ENCODE measurements at regions not wholly inside any gene's neighbourhood (a gene's known extent, or its start where the extent isn't known, plus 50 kb on each side); places are given as distances from the start of the nearest gene placed in this dataset.
A peak's percentile ranks its signal among the peaks of the same experiment; 100 is the strongest.

DNA sequence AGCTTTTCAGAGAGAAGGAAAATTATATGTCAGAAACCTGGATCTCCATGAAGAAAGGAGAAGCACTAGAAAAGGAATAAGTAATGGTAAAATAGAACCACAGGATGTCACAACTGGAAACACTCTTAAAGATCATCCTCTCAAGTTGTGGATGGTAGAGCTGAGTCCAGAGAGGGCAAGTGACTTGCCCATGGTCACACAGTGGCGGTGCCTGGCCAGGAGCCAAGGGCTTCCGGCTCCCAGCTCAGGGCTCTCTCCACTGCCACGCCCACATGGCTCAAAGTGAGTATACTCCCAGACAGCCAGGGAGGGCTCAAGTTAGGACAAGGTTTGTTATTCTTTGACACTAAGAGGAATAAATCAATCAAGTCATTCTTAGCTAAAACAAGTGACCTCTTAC is 159.8 kb downstream of the COPRS start:
- no peak for TF ChIP-seq POLR2A (IDR thresholded peaks at IDR 0.05)
- no peak for TF ChIP-seq EP300 (IDR thresholded peaks at IDR 0.05; ENCODE audit: low read depth)
- TF ChIP-seq, protein P1, sequence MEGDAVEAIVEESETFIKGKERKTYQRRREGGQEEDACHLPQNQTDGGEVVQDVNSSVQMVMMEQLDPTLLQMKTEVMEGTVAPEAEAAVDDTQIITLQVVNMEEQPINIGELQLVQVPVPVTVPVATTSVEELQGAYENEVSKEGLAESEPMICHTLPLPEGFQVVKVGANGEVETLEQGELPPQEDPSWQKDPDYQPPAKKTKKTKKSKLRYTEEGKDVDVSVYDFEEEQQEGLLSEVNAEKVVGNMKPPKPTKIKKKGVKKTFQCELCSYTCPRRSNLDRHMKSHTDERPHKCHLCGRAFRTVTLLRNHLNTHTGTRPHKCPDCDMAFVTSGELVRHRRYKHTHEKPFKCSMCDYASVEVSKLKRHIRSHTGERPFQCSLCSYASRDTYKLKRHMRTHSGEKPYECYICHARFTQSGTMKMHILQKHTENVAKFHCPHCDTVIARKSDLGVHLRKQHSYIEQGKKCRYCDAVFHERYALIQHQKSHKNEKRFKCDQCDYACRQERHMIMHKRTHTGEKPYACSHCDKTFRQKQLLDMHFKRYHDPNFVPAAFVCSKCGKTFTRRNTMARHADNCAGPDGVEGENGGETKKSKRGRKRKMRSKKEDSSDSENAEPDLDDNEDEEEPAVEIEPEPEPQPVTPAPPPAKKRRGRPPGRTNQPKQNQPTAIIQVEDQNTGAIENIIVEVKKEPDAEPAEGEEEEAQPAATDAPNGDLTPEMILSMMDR (IDR thresholded peaks at IDR 0.05) = no peak
- no peak for TF ChIP-seq POLR2AphosphoS5 (IDR thresholded peaks at IDR 0.05)
- Histone ChIP-seq H3K4me3 (no peak overlapping the region), H3K9me3 (no peaks in the 10 kb centered on the region), H3K27me3 (no peaks in the 10 kb centered on the region), H3K27ac (no peak overlapping the region), H3K36me3 (no peaks in the 10 kb centered on the region), H3K4me1 (peaks cover 6 to 18% (median 13%) of the 10 kb centered on the region in 4 donors)
- WGBS, 2 donors (ENCODE audit: low coverage in 1 of 2) = 20% methylated on average over 3 of the region's 3 CpGs; no CpG with 5 or more reads in 1 of the 2 donors
- in situ Hi-C loops (cut with MboI; ENCODE audit: low pct_ligation_motif_present in 1 of 4, low pct_unique_long_range_greater_than_20kb in 1 of 4, low sequenced_read_pairs in 3 of 4) = no loop called here
- intact Hi-C loops (cut with DNase I; ENCODE audit: low total_unique reads) = loop anchor here (10.0 kb wide), 1 partner anchor 144 kb away; no protein-coding TSS in a partner anchor
- DNase-seq = peak; percentile 41

DNA sequence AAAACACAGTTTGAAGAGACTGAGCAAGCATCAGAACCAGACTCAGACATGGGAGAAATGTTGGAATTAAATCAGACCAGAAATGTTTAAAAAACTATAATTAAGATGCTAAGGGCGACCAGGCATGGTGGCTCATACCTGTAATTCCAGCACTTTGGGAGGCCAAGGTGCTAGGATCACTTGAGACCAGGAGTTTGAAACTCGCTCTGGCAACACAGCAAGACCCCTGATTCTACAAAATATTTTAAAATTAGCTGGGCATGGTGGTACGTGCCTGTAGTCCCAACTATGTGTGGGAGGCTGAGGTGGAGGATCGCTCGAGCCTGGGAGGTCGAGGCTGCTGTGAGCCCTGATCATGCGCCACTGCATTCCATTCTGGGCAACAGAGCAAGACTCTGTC is 160.3 kb downstream of the COPRS start:
- 83 to 89% methylated on average over 4 to 7 of the region's 7 CpGs for WGBS, 2 donors (ENCODE audit: low coverage in 1 of 2)
- TF ChIP-seq POLR2AphosphoS5 (IDR thresholded peaks at IDR 0.05) (no peak), EP300 (IDR thresholded peaks at IDR 0.05; ENCODE audit: low read depth) (no peak), POLR2A (IDR thresholded peaks at IDR 0.05) (no peak)
- TF ChIP-seq, protein P1 (IDR thresholded peaks at IDR 0.05) = no peak
- H3K9me3 ChIP-seq = no peaks in the 10 kb centered on the region
- no peaks in the 10 kb centered on the region for H3K27me3 ChIP-seq
- intact Hi-C loops (cut with DNase I; ENCODE audit: low total_unique reads) (loop anchor here (10.0 kb wide), 1 partner anchor 144 kb away; no protein-coding TSS in a partner anchor), in situ Hi-C loops (cut with MboI; ENCODE audit: low pct_ligation_motif_present in 1 of 4, low pct_unique_long_range_greater_than_20kb in 1 of 4, low sequenced_read_pairs in 3 of 4) (no loop called here)
- H3K4me1 ChIP-seq = peaks cover 6 to 24% (median 14%) of the 10 kb centered on the region in 4 donors
- DNase-seq = no peak
- H3K27ac ChIP-seq = no peak overlapping the region
- no peak overlapping the region for H3K4me3 ChIP-seq
- no peaks in the 10 kb centered on the region for H3K36me3 ChIP-seq

DNA sequence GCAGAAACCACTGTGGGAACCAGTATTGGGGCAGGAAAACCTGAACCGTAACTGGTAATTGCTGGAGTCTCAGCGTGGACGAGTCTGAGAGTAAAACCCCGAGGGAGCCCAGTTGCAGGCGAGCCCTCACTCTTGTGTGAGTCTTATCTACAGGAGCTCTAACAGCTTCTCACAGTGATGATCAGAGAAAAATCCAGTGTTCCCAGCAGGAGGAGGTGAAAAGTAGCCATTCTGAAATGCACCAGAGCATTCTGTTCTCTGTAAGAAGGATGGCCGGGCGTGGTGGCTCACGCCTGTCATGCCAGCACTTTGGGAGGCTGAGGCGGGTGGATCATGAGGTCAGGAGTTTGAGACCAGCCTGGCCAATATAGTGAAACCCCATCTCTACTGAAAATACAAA is 161.2 kb downstream of the COPRS start:
- no peaks in the 10 kb centered on the region for H3K36me3 ChIP-seq
- H3K27ac ChIP-seq = no peak overlapping the region
- no peak overlapping the region for H3K4me3 ChIP-seq
- in situ Hi-C loops (cut with MboI; ENCODE audit: low pct_ligation_motif_present in 1 of 4, low pct_unique_long_range_greater_than_20kb in 1 of 4, low sequenced_read_pairs in 3 of 4) (no loop called here), intact Hi-C loops (cut with DNase I; ENCODE audit: low total_unique reads) (loop anchor here (10.0 kb wide), 1 partner anchor 143 kb away; no protein-coding TSS in a partner anchor)
- H3K9me3 ChIP-seq = no peaks in the 10 kb centered on the region
- no peaks in the 10 kb centered on the region for H3K27me3 ChIP-seq
- no peak for DNase-seq
- TF ChIP-seq, protein P1 (IDR thresholded peaks at IDR 0.05) = no peak
- TF ChIP-seq POLR2A (IDR thresholded peaks at IDR 0.05) (no peak), POLR2AphosphoS5 (IDR thresholded peaks at IDR 0.05) (no peak), EP300 (IDR thresholded peaks at IDR 0.05; ENCODE audit: low read depth) (no peak)
- peaks cover 6 to 29% (median 18%) of the 10 kb centered on the region in 4 donors for H3K4me1 ChIP-seq
- WGBS, 2 donors (ENCODE audit: low coverage in 1 of 2) = 90 to 92% methylated on average over 2 to 9 of the region's 9 CpGs

DNA sequence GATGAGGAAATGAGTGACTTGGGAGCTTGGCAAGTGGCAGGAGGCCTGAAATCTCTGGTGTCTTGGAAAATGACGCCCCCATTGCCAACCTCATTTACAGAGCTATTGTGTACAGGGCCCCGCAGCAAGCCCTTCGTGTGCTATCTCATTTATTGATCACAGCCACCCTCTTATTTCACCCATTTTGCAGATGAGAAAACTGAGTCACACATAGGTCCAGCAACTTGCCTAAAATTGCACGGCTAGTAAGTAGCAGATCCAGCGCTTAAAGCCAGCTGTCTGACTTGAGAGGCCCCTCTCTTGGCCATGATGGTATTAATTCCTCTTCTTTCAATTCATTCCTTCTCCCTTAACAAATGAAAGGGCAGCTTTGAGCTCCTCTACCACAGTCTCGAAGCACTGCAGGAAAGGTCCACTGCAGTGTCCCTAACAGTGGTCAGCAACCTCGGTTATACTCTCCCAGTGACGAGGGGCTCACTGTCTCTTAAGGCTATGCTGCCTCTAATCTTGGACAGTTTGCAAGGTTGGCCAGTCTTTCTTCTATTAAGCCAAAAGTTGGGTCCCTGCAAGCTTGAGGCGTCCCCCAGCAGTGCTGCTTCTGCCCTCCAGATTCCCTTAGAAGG is 162.2 kb downstream of the COPRS start:
- Histone ChIP-seq H3K36me3 (no peaks in the 10 kb centered on the region), H3K9me3 (no peaks in the 10 kb centered on the region), H3K4me1 (peaks cover 6 to 32% (median 18%) of the 10 kb centered on the region in 4 donors), H3K27me3 (no peaks in the 10 kb centered on the region), H3K4me3 (no peak overlapping the region), H3K27ac (peak overlapping the region; percentile 35 to 84 (median 77))
- no peak for DNase-seq
- intact Hi-C loops (cut with DNase I; ENCODE audit: low total_unique reads) (loop anchor here (10.0 kb wide), 1 partner anchor 142 kb away; no protein-coding TSS in a partner anchor), in situ Hi-C loops (cut with MboI; ENCODE audit: low pct_ligation_motif_present in 1 of 4, low pct_unique_long_range_greater_than_20kb in 1 of 4, low sequenced_read_pairs in 3 of 4) (no loop called here)
- 68 to 81% methylated on average over 8 to 9 of the region's 9 CpGs for WGBS, 2 donors (ENCODE audit: low coverage in 1 of 2)
- TF ChIP-seq, protein P1 (IDR thresholded peaks at IDR 0.05) = no peak
- TF ChIP-seq POLR2A (IDR thresholded peaks at IDR 0.05) = no peak
